ENCODE measurements at regions not wholly inside any gene's neighbourhood (a gene's known extent, or its start where the extent isn't known, plus 50 kb on each side); places are given as distances from the start of the nearest gene placed in this dataset.

- DNase-seq (ENCODE audit: low read depth) = no peak
- no peak for TF ChIP-seq CTCF (conservative IDR thresholded peaks at IDR 0.05; ENCODE audit: low read length)
- no peak overlapping the region for H3K4me3 ChIP-seq (ENCODE audit: low read length)
These were observed 213.4 kb downstream of the ZFP36L2 start for GRCh38 chr2:43012966-43013365.

GRCh38 chr2:43011158-43011491, 215.3 kb downstream of the ZFP36L2 start:
- H3K4me3 ChIP-seq (ENCODE audit: low read length) = no peak overlapping the region
- no peak for TF ChIP-seq CTCF (conservative IDR thresholded peaks at IDR 0.05; ENCODE audit: low read length)
- DNase-seq (ENCODE audit: low read depth) = no peak

- DNase-seq (ENCODE audit: low read depth) = no peak
- no peak for TF ChIP-seq CTCF (conservative IDR thresholded peaks at IDR 0.05; ENCODE audit: low read length)
- H3K4me3 ChIP-seq (ENCODE audit: low read length) = no peak overlapping the region
These were observed 215.8 kb downstream of the ZFP36L2 start for GRCh38 chr2:43010438-43011157.

GRCh38 chr2:43009448-43009847, 217.0 kb downstream of the ZFP36L2 start:
- H3K4me3 ChIP-seq (ENCODE audit: low read length) = no peak overlapping the region
- DNase-seq (ENCODE audit: low read depth) = no peak
- TF ChIP-seq CTCF (conservative IDR thresholded peaks at IDR 0.05; ENCODE audit: low read length) = no peak

GRCh38 chr2:43008388-43008787, 216.0 kb upstream of the HAAO start:
- TF ChIP-seq CTCF (conservative IDR thresholded peaks at IDR 0.05; ENCODE audit: low read length) = no peak
- H3K4me3 ChIP-seq (ENCODE audit: low read length) = no peak overlapping the region
- no peak for DNase-seq (ENCODE audit: low read depth)

GRCh38 chr2:43007901-43008300, 215.5 kb upstream of the HAAO start:
- no peak overlapping the region for H3K4me3 ChIP-seq (ENCODE audit: low read length)
- no peak for DNase-seq (ENCODE audit: low read depth)
- TF ChIP-seq CTCF (conservative IDR thresholded peaks at IDR 0.05; ENCODE audit: low read length) = no peak

GRCh38 chr2:43006834-43007543, 214.6 kb upstream of the HAAO start:
- TF ChIP-seq CTCF (conservative IDR thresholded peaks at IDR 0.05; ENCODE audit: low read length) = no peak
- DNase-seq (ENCODE audit: low read depth) = no peak
- no peak overlapping the region for H3K4me3 ChIP-seq (ENCODE audit: low read length)
